ENCODE measurements at regions not wholly inside any gene's neighbourhood (a gene's known extent, or its start where the extent isn't known, plus 50 kb on each side); places are given as distances from the start of the nearest gene placed in this dataset.

- TF ChIP-seq CTCF (IDR thresholded peaks at IDR 0.05; ENCODE audit: insufficient read depth, low read depth, low read length): no peak
- no peak for DNase-seq (ENCODE audit: low read depth)
- no peak overlapping the region for H3K4me3 ChIP-seq (ENCODE audit: low read depth, low read length)
These were observed 120.1 kb upstream of the PKDCC start for GRCh38 chr2:41927581-41928264.

- DNase-seq (ENCODE audit: low read depth): peak; percentile 83
- TF ChIP-seq CTCF (IDR thresholded peaks at IDR 0.05; ENCODE audit: insufficient read depth, low read depth, low read length): no peak
These were observed 119.3 kb upstream of the PKDCC start for GRCh38 chr2:41928526-41928925.

GRCh38 chr2:41930807-41931566, 116.8 kb upstream of the PKDCC start:
- TF ChIP-seq CTCF (IDR thresholded peaks at IDR 0.05; ENCODE audit: insufficient read depth, low read depth, low read length): no peak
- peak; percentile 96 for DNase-seq (ENCODE audit: low read depth)
- no peak overlapping the region for H3K4me3 ChIP-seq (ENCODE audit: low read depth, low read length)

More at GRCh38 chr2:41928526-41928925, 119.3 kb upstream of the PKDCC start:
- H3K4me3 ChIP-seq (ENCODE audit: low read depth, low read length): no peak overlapping the region

- peak; percentile 100 for DNase-seq (ENCODE audit: low read depth)
- peak overlapping the region; percentile 24 for H3K4me3 ChIP-seq (ENCODE audit: low read depth, low read length)
- peak; percentile 26 for TF ChIP-seq CTCF (IDR thresholded peaks at IDR 0.05; ENCODE audit: insufficient read depth, low read depth, low read length)
These were observed 115.4 kb upstream of the PKDCC start for GRCh38 chr2:41932241-41933045.

GRCh38 chr2:41933046-41933420, 114.8 kb upstream of the PKDCC start:
- peak; percentile 4 for TF ChIP-seq CTCF (IDR thresholded peaks at IDR 0.05; ENCODE audit: insufficient read depth, low read depth, low read length)
- DNase-seq (ENCODE audit: low read depth): peak; percentile 64
- peak overlapping the region; percentile 24 for H3K4me3 ChIP-seq (ENCODE audit: low read depth, low read length)

GRCh38 chr2:41933585-41934320, 114.1 kb upstream of the PKDCC start:
- TF ChIP-seq CTCF (IDR thresholded peaks at IDR 0.05; ENCODE audit: insufficient read depth, low read depth, low read length): no peak
- DNase-seq (ENCODE audit: low read depth): peak; percentile 99
- peak overlapping the region; percentile 24 for H3K4me3 ChIP-seq (ENCODE audit: low read depth, low read length)

All from fibroblast of villous mesenchyme (primary cell).